K562 (cell line): ENCODE measurements at regions not wholly inside any gene's neighbourhood (a gene's known extent, or its start where the extent isn't known, plus 50 kb on each side); places are given as distances from the start of the nearest gene placed in this dataset.

Experiments
- ATAC-seq: fragments of 200-7000 bp; cut with Tn5 transposase; 3 replicates; pipeline ENCODE4 v1.9.1; 2020; ENCODE audit warnings: moderate library complexity
- BruUV-seq: library from RNA; stranded (reverse); fragments of 400-500 nt; replicated peaks from 2 replicates; lab custom pipeline; 2021; lab: Mats Ljungman, UMichigan
- CTCF ChIA-PET: fragments of 300-600 bp; formaldehyde crosslinking; extraction: SDS; loops from one replicate; lab custom pipeline; 2021; ENCODE audit warnings: low intra/inter-chr PET ratio; lab: Yijun Ruan, JAX
- POLR2A ChIA-PET: fragments of 300-600, 350-650 bp; sonication (Branson Sonifier 250); formaldehyde crosslinking; extraction: SDS; loops from one replicate; lab custom pipeline; 2021; ENCODE audit warnings: antibody characterized with exemption, inconsistent platforms; lab: Yijun Ruan, JAX
- DNase-seq, 4 experiments: peaks; one replicate each; pipeline versions ENCODE4 v3.0.0 to v3.0.0-alpha.2; 2011 to 2018; ENCODE audit warnings: low spot score in 3 of 4, mixed read lengths in 3 of 4; ENCODE audit errors: extremely low read depth in 1 of 4
- FAIRE-seq: peaks from 2 replicates; lab custom pipeline; 2011; peaks lifted over from hg19 to GRCh38; lab: Jason Lieb, UNC
- H2AFZ ChIP-seq: 2 replicates; pipeline ENCODE4 v1.6.0; 2011; ENCODE audit warnings: low read depth, low read length, control low read depth, inconsistent platforms
- H3K27ac ChIP-seq: fragments of 200-600 bp; 3 replicates; pipeline ENCODE4 v1.8.0; 2011; ENCODE audit warnings: low read depth, mild to moderate bottlenecking, control low read depth, inconsistent platforms, low read length, moderate library complexity, mixed read lengths; ENCODE audit errors: extremely low read depth
- H3K27me3 ChIP-seq, 2 experiments: fragments of 300-600 bp in 1 of 2; 2 replicates in 1 of 2; 3 replicates in 1 of 2; pipeline versions ENCODE4 v1.6.0 to v1.8.0; 2011; ENCODE audit warnings: inconsistent platforms in 2 of 2, low read length in 2 of 2, mild to moderate bottlenecking in 1 of 2, mixed read lengths in 1 of 2, moderate library complexity in 1 of 2; ENCODE audit not compliant: control insufficient read depth in 2 of 2, insufficient read depth in 2 of 2
- H3K36me3 ChIP-seq: fragments of 300-600 bp; 3 replicates; pipeline ENCODE4 v1.8.0; 2011; ENCODE audit warnings: mild to moderate bottlenecking, low read length, inconsistent platforms; ENCODE audit not compliant: control insufficient read depth, insufficient read depth
- H3K4me1 ChIP-seq, 2 experiments: fragments of 200-600 bp in 1 of 2; replicated peaks in 1 of 2; 2 replicates in 1 of 2; 3 replicates in 1 of 2; pipeline versions ENCODE4 v1.5.1 to v1.8.0; 2011; ENCODE audit warnings: inconsistent platforms in 2 of 2, low read length in 2 of 2, mild to moderate bottlenecking in 1 of 2, mixed read lengths in 1 of 2, moderate library complexity in 1 of 2; ENCODE audit not compliant: control insufficient read depth in 2 of 2, insufficient read depth in 2 of 2
- H3K4me2 ChIP-seq: 2 replicates; pipeline ENCODE4 v1.6.1; 2011; ENCODE audit warnings: low read length, control low read depth, inconsistent platforms, mixed read lengths; ENCODE audit not compliant: insufficient read depth
- H3K4me3 ChIP-seq: fragments of 200-600 bp; sonication (generic), shearing (Covaris generic); 2 replicates; pipeline ENCODE4 v1.5.1; 2016; ENCODE audit warnings: control low read depth, inconsistent platforms
- H3K79me2 ChIP-seq: fragments of 200-600 bp; 3 replicates; pipeline ENCODE4 v1.8.0; 2011; ENCODE audit warnings: low read length, inconsistent platforms; ENCODE audit not compliant: control insufficient read depth, insufficient read depth
- H3K9ac ChIP-seq, 2 experiments: 2 replicates each; pipeline versions ENCODE4 v1.6.0 to v1.6.1; 2011; ENCODE audit warnings: low read depth in 2 of 2, low read length in 2 of 2, control low read depth in 1 of 2, inconsistent platforms in 1 of 2, mild to moderate bottlenecking in 1 of 2, mixed read lengths in 1 of 2; ENCODE audit not compliant: insufficient read depth in 1 of 2
- H3K9me1 ChIP-seq: one replicate; pipeline ENCODE4 v1.6.0; 2011; ENCODE audit warnings: inconsistent platforms, mild to moderate bottlenecking, low read length, moderate library complexity; ENCODE audit not compliant: control insufficient read depth, insufficient read depth
- H3K9me3 ChIP-seq: replicated peaks from 2 replicates; pipeline ENCODE4 v1.5.1; 2011; ENCODE audit warnings: low read depth, low read length, inconsistent platforms; ENCODE audit not compliant: control insufficient read depth, insufficient read depth
- H4K20me1 ChIP-seq: replicated peaks from 2 replicates; pipeline ENCODE4 v1.6.1; 2011; ENCODE audit warnings: low read length, inconsistent platforms, mixed read lengths; ENCODE audit not compliant: control insufficient read depth, insufficient read depth
- HBP1 ChIP-seq: fragments of 450-650 bp; formaldehyde crosslinking; IDR thresholded peaks from 2 replicates; pipeline ENCODE4 v1.4.0; 2022; ENCODE audit warnings: missing genetic modification characterization
- PHB2 ChIP-seq: fragments of 450-650 bp; IDR thresholded peaks from 2 replicates; pipeline ENCODE4 v1.6.1; 2017; ENCODE audit warnings: low read depth
- RAD21 ChIP-seq, 2 experiments: fragments of 250-450 bp in 1 of 2; fragments of 450-650 bp in 1 of 2; sonication (Bioruptor Pico) in 1 of 2; formaldehyde crosslinking in 1 of 2; IDR thresholded peaks in 1 of 2; conservative IDR thresholded peaks in 1 of 2; 2 replicates each; pipeline versions ENCODE4 v1.4.0 to v1.8.0; 2020 to 2022; ENCODE audit warnings: mild to moderate bottlenecking in 2 of 2, moderate library complexity in 1 of 2
- RUNX1 ChIP-seq: sonication (generic); IDR thresholded peaks from 2 replicates; pipeline ENCODE4 v1.6.1; 2016; ENCODE audit warnings: antibody characterized with exemption, low read depth
- SMAD1 ChIP-seq: fragments of 150-350 bp; IDR thresholded peaks from 2 replicates; pipeline ENCODE4 v1.6.1; 2014; ENCODE audit warnings: low read length, low read depth; ENCODE audit not compliant: partially characterized antibody
- SRSF3 ChIP-seq: fragments of 200-400 bp; formaldehyde crosslinking; IDR thresholded peaks from 2 replicates; pipeline ENCODE4 v1.6.1; 2016; ENCODE audit warnings: mild to moderate bottlenecking, low read length, moderate library complexity; ENCODE audit not compliant: insufficient read depth
- TCFL5 ChIP-seq: fragments of 250-450 bp; sonication (Bioruptor Pico); conservative IDR thresholded peaks from 2 replicates; pipeline ENCODE4 v1.6.1; 2021; ENCODE audit warnings: mild to moderate bottlenecking, moderate library complexity, matching md5 sums
- WGBS: fragments of 100-300 bp; shearing (Covaris generic); methylation state at CpG from one replicate; pipeline ENCODE4 v1.1.6; 2016; ENCODE audit warnings: low coverage, mixed read lengths; ENCODE audit not compliant: insufficient coverage; ENCODE audit errors: missing lambda C conversion rate; 5-methylcytosine and 5-hydroxymethylcytosine counted together
- in situ Hi-C: fragments of 300-500 bp; cut with MboI; formaldehyde crosslinking; loops from 4 replicates; pipeline ENCODE4 v1.15.0; 2018; ENCODE audit warnings: inconsistent platforms, mixed read lengths
- intact Hi-C: fragments of 100-400 bp; cut with micrococcal nuclease; formaldehyde crosslinking; loops from 2 replicates; pipeline ENCODE4 v1.14.2; 2022
- TF ChIP-seq, protein P1 (sequence below): fragments of 450-650 bp; IDR thresholded peaks from 2 replicates; pipeline ENCODE4 v1.6.1; 2016

GRCh38 chr4:181739031-181739430 is 504.2 kb upstream of the TENM3 start:
- TF ChIP-seq SRSF3 (no peak), TCFL5 (CRISPR knock-in tag) (no peak), RUNX1 (no peak), HBP1 (CRISPR knock-in tag) (no peak), SMAD1 (no peak), RAD21 (CRISPR knock-in tag; conservative IDR thresholded peaks at IDR 0.05 in 1 of 2, IDR thresholded peaks at IDR 0.05 in 1 of 2) (no peak), PHB2 (no peak)
- TF ChIP-seq, protein P1, sequence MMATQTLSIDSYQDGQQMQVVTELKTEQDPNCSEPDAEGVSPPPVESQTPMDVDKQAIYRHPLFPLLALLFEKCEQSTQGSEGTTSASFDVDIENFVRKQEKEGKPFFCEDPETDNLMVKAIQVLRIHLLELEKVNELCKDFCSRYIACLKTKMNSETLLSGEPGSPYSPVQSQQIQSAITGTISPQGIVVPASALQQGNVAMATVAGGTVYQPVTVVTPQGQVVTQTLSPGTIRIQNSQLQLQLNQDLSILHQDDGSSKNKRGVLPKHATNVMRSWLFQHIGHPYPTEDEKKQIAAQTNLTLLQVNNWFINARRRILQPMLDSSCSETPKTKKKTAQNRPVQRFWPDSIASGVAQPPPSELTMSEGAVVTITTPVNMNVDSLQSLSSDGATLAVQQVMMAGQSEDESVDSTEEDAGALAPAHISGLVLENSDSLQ: no peak
- ChIA-PET POLR2A (no interaction called here), CTCF (no interaction called here)
- Histone ChIP-seq H3K9me3 (peaks cover 2% of the 10 kb centered on the region; the same call in 1 of the 2 replicates), H3K36me3 (no peaks in the 10 kb centered on the region), H3K9me1 (no peaks in the 10 kb centered on the region), H2AFZ (no peak overlapping the region), H4K20me1 (no peaks in the 10 kb centered on the region), H3K4me2 (no peak overlapping the region), H3K9ac (no peak overlapping the region), H3K4me3 (no peak overlapping the region), H3K4me1 (no peaks in the 10 kb centered on the region), H3K79me2 (no peaks in the 10 kb centered on the region), H3K27ac (no peak overlapping the region), H3K27me3 (no peaks in the 10 kb centered on the region)
- BruUV-seq: no TSS peak
- in situ Hi-C loops: no loop called here
- no peak for FAIRE-seq
- no peak for DNase-seq
- WGBS: 3% methylated on average over 6 of the region's 6 CpGs
- intact Hi-C loops: no loop called here
- no peak for ATAC-seq
